Vagina (tissue), 2 donors: ENCODE measurements at regions not wholly inside any gene's neighbourhood (a gene's known extent, or its start where the extent isn't known, plus 50 kb on each side); places are given as distances from the start of the nearest gene placed in this dataset.

Source experiments
- POLR2A ChIP-seq, 2 donors: fragments of 450-650 bp; IDR thresholded peaks; one replicate each; pipeline ENCODE4 v1.6.1; 2017; ENCODE audit warnings: antibody characterized with exemption in 2 of 2, mild to moderate bottlenecking in 2 of 2, moderate library complexity in 2 of 2
- POLR2AphosphoS5 ChIP-seq, 2 donors: sonication (generic); formaldehyde crosslinking; IDR thresholded peaks; one replicate each; pipeline ENCODE4 v1.9.0; 2017; ENCODE audit warnings: antibody characterized with exemption in 2 of 2, mild to moderate bottlenecking in 2 of 2, low read depth in 1 of 2; ENCODE audit not compliant: insufficient read depth in 1 of 2
- TF ChIP-seq, protein P1 (sequence below), 3 experiments: fragments of 450-650 bp in 2 of 3; fragments of 200-600 bp in 1 of 3; sonication (generic) in 1 of 3; IDR thresholded peaks; one replicate each; pipeline ENCODE4 v1.5.1; 2017 to 2019; ENCODE audit warnings: antibody characterized with exemption in 3 of 3, mild to moderate bottlenecking in 2 of 3, moderate library complexity in 2 of 3

GRCh38 chr3:124172816-124173215 is 180.9 kb upstream of the ROPN1 start:
- TF ChIP-seq, protein P1, sequence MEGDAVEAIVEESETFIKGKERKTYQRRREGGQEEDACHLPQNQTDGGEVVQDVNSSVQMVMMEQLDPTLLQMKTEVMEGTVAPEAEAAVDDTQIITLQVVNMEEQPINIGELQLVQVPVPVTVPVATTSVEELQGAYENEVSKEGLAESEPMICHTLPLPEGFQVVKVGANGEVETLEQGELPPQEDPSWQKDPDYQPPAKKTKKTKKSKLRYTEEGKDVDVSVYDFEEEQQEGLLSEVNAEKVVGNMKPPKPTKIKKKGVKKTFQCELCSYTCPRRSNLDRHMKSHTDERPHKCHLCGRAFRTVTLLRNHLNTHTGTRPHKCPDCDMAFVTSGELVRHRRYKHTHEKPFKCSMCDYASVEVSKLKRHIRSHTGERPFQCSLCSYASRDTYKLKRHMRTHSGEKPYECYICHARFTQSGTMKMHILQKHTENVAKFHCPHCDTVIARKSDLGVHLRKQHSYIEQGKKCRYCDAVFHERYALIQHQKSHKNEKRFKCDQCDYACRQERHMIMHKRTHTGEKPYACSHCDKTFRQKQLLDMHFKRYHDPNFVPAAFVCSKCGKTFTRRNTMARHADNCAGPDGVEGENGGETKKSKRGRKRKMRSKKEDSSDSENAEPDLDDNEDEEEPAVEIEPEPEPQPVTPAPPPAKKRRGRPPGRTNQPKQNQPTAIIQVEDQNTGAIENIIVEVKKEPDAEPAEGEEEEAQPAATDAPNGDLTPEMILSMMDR (IDR thresholded peaks at IDR 0.05): no peak
- TF ChIP-seq POLR2AphosphoS5 (IDR thresholded peaks at IDR 0.05; ENCODE audit: insufficient read depth in 1 of 2, low read depth in 1 of 2): no peak
- TF ChIP-seq POLR2A (IDR thresholded peaks at IDR 0.05): no peak
